ENCODE measurements at regions not wholly inside any gene's neighbourhood (a gene's known extent, or its start where the extent isn't known, plus 50 kb on each side); places are given as distances from the start of the nearest gene placed in this dataset.

DNA sequence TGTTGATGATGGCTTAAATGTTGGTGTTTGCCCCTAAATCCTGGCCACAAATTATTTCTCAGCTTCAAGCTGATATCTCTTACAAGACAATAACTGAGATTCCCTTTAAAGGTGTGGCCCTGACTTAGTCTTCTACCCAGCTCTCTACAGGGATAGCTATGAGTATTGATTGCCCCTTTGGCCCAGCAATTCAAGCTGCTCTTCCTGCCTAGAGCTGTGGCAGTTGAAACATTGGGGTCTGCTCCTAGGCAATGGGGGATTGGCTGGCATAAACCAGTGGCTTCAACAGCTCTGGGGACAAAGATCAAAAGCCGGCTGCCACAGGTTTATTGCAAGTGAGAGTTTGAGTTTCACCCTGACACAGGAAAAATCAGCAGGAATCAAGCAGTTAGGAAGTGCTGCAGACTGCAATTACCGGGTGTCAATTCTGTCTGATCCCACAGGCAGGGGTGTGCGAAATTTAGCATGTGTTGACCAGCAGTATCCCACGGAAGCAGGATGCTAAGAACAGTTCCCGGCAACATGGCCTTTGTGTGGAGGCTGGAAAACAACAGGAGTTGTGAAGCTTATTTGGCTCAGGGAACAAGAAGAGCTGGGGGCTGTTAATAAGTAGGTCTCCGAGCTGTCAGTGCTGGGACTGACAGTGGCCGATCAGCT lies 66.2 kb upstream of the IYD start:
- TF ChIP-seq, protein P1, sequence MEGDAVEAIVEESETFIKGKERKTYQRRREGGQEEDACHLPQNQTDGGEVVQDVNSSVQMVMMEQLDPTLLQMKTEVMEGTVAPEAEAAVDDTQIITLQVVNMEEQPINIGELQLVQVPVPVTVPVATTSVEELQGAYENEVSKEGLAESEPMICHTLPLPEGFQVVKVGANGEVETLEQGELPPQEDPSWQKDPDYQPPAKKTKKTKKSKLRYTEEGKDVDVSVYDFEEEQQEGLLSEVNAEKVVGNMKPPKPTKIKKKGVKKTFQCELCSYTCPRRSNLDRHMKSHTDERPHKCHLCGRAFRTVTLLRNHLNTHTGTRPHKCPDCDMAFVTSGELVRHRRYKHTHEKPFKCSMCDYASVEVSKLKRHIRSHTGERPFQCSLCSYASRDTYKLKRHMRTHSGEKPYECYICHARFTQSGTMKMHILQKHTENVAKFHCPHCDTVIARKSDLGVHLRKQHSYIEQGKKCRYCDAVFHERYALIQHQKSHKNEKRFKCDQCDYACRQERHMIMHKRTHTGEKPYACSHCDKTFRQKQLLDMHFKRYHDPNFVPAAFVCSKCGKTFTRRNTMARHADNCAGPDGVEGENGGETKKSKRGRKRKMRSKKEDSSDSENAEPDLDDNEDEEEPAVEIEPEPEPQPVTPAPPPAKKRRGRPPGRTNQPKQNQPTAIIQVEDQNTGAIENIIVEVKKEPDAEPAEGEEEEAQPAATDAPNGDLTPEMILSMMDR (IDR thresholded peaks at IDR 0.05) = no peak
- TF ChIP-seq POLR2A (IDR thresholded peaks at IDR 0.05) = no peak

All from thyroid gland (tissue), 4 donors.